ENCODE measurements at regions not wholly inside any gene's neighbourhood (a gene's known extent, or its start where the extent isn't known, plus 50 kb on each side); places are given as distances from the start of the nearest gene placed in this dataset.

DNA sequence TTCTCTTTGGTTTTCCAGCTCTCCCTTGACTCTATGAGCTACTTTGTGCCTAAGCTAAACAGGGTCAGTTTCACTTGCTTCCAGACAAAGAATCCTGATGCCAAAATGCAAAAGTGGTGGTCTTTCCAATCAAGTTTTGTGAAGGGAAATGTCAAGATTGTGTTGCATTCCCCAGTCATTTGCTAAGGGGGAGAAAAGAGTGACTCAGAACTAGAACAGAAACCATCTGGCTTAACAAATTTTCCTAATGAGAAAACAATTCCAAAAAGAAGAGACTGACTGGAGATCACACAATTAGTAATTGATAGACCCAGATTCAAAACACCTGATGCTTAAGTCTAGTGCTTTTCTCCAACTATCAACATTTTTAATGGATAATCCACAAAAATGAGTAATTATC is 235.1 kb upstream of the DIO2 start:
- no peak for DNase-seq

GRCh38 chr14:80445605-80446004 is 234.3 kb upstream of the DIO2 start:
- DNase-seq: no peak

GRCh38 chr14:80434574-80435321 is 223.4 kb upstream of the DIO2 start:
- DNase-seq: no peak

- DNase-seq: no peak
Measured at GRCh38 chr14:80433811-80434210, 222.5 kb upstream of the DIO2 start.

- DNase-seq: no peak
Measured at GRCh38 chr14:80428671-80429070, 217.4 kb upstream of the DIO2 start.

- no peak for DNase-seq
Measured at GRCh38 chr14:80428171-80428570, 216.9 kb upstream of the DIO2 start.

GRCh38 chr14:80427101-80427500 is 215.8 kb upstream of the DIO2 start:
- no peak for DNase-seq

GRCh38 chr14:80426683-80427082 is 215.4 kb upstream of the DIO2 start:
- DNase-seq: no peak

GRCh38 chr14:80425686-80426085 is 214.4 kb upstream of the DIO2 start:
- no peak for DNase-seq

GRCh38 chr14:80419769-80420168 is 208.5 kb upstream of the DIO2 start:
- no peak for DNase-seq

GRCh38 chr14:80419345-80419744 is 208.0 kb upstream of the DIO2 start:
- peak; percentile 30 for DNase-seq

GRCh38 chr14:80415636-80416035 is 204.3 kb upstream of the DIO2 start:
- DNase-seq: no peak

DNA sequence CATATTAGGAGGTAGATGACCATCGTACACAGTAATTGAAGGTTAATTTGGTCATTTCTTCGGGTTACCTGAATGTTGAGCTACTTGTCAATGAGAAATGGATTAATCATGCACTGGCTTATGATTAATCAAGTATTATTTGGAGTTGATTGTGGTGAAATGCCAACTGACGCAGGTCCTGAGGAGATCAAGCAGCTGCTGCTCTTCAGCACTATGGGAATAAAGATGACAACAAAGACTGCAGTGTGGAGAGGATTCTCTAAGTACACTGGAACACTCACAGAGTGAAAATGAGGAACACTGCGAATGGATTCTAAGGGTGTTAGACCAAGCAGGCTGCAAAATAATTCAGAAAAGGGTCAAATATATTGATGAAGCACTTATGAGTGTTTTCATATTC is 202.8 kb upstream of the DIO2 start:
- no peak for DNase-seq

- DNase-seq: no peak
Measured at GRCh38 chr14:80404413-80404812, 193.1 kb upstream of the DIO2 start.

GRCh38 chr14:80403036-80403435 is 191.7 kb upstream of the DIO2 start:
- DNase-seq: no peak

- DNase-seq: no peak
Measured at GRCh38 chr14:80395031-80395430, 183.7 kb upstream of the DIO2 start.

- no peak for DNase-seq
Measured at GRCh38 chr14:80393766-80394165, 182.5 kb upstream of the DIO2 start.

DNA sequence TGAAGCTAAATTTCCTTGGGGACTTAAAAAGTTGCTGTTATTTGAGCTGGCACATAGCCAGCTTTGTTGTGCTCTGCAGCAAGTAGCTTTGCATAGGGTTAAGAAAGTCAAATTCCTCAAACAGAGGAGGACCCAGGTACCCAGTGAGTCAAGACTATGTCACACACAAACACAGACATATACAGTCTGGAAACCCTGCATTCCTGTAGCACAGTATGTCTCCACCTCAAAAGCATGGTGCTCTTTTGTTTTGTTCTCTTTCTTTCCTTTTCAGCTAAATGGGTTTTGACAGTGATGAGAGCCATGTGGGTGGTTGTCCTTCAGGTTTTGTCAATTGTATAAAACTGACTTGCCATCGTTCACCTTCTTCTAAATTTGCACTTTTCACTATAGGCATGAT is 179.6 kb upstream of the DIO2 start:
- no peak for DNase-seq

DNA sequence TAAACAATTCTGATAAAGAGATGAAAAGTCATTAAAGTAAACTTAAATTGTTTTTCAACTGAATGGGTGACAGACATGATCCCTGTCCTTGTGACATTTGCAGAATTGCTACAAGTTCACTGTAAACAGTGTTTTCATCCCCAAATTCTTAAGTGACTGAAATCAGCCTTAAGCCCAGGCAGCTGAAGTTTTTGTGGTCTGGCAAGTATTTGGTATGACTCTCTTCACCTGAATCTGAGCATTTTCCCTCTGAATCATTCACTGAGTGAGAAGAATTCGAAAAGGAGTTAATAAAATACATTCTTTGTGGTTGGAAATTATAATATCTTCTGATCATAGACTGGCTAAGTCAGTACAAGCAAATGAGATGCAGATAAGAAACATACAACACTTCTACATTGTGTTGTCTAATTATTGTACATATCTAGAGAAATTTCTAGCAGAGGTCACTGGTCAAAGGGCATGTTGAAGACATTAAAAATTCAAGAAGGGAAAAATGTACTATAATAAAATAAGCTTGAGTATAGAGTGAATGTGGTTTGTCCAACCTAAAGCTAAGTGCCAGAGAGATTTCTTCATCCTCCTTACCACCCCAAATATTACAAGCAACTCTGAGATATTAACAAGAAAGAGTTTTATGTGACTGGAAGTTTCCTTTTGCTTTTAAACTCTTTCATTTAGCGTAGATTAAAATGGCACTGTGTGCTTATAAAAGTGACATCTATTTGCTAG is 177.8 kb upstream of the DIO2 start:
- no peak for DNase-seq

DNA sequence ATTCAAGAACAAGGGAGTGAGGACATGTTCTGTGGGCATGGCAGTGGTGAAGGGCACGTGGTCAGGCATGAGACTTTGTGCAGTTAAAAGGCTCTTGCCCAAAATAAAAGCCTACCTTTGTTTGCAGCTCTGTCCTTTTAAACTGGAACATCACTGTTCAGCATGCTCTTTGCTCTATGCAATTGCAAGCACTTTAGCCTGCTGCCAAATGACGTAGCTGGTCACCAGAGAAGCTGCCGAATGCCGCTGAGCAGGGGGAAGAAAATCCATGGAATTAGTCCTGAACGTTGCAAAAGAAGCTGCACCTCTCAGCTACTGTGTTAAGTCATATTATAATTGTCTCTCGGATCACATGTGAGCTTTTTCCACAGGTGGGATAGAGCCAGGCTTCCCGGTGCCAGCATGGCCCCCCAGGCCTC is 176.3 kb upstream of the DIO2 start:
- DNase-seq: no peak

DNA sequence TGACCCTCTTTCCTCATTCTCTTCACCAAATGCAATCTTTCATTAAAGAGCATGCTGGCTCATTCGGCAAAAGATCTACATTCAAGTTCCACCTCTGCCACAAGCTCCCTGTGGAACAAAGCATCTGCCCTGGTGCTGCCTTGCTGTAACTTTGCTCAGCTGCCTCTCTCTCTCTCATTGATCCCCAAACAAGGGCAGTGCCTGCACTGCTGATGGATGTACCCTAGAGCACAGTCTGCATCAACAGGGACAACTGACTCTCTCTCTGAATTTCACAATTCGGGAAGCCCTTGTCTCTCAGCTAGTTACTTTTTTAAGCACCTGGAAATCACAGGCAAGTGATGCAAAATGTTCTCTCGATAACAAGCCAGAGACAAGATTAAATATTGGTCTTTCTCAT is 174.0 kb upstream of the DIO2 start:
- no peak for DNase-seq

DNA sequence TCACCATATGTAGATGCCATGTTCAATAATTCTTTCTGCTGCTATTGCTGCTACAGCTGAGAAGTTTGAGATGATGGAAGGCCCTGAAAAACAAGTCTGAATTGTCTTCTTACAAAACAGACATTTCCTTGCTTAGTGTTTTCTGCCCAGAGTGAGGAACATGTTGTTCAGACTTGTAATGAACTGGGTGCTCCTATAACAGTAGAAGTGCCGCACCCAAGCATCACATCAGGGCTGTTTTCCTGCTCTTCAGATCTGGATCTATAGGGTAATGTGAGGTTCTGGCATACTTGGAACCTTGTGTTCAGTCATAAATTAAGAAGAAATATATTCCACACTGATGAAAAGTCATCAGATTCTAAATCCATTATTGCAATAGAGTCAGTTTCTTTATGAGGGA is 171.9 kb upstream of the DIO2 start:
- DNase-seq: no peak

GRCh38 chr14:80381807-80382363 is 170.6 kb upstream of the DIO2 start:
- DNase-seq: no peak

GRCh38 chr14:80379035-80379434 is 167.7 kb upstream of the DIO2 start:
- DNase-seq: no peak

Data from NCI-H1092 (cell line).